GM23338 (cell line): ENCODE measurements at regions not wholly inside any gene's neighbourhood (a gene's known extent, or its start where the extent isn't known, plus 50 kb on each side); places are given as distances from the start of the nearest gene placed in this dataset.

ENCODE experiments used
- ATAC-seq: fragments of 200-7000 bp; cut with Tn5 transposase; 3 replicates; pipeline ENCODE4 v1.9.1; 2020
- DNase-seq: peaks from one replicate; pipeline ENCODE4 v3.0.0-alpha.2; 2015; ENCODE audit warnings: low spot score
- H2AFZ ChIP-seq: fragments of 200-600 bp; sonication (generic); 2 replicates; pipeline ENCODE4 v1.8.0; 2016; ENCODE audit warnings: antibody characterized with exemption, mild to moderate bottlenecking, moderate library complexity
- H3F3A ChIP-seq: fragments of 200-600 bp; sonication (generic); replicated peaks from 2 replicates; pipeline ENCODE4 v1.8.0; 2017; ENCODE audit warnings: antibody characterized with exemption, mixed run types, low read depth
- H3K27ac ChIP-seq: fragments of 200-600 bp; sonication (generic); 2 replicates; pipeline ENCODE4 v1.6.1; 2016; ENCODE audit warnings: low read depth
- H3K27me3 ChIP-seq: fragments of 200-600 bp; sonication (generic); 2 replicates; pipeline ENCODE4 v1.8.0; 2016; ENCODE audit warnings: mild to moderate bottlenecking, mixed run types, moderate library complexity; ENCODE audit not compliant: insufficient read depth
- H3K36me3 ChIP-seq: fragments of 200-600 bp; sonication (generic); 2 replicates; pipeline ENCODE4 v1.8.0; 2016; ENCODE audit warnings: mild to moderate bottlenecking; ENCODE audit not compliant: insufficient read depth
- H3K4me1 ChIP-seq: fragments of 200-600 bp; sonication (generic); 2 replicates; pipeline ENCODE4 v1.8.0; 2016; ENCODE audit warnings: mild to moderate bottlenecking, moderate library complexity; ENCODE audit not compliant: insufficient read depth
- H3K4me2 ChIP-seq: fragments of 200-600 bp; sonication (generic); 2 replicates; pipeline ENCODE4 v1.7.1; 2017; ENCODE audit warnings: mixed run types
- H3K4me3 ChIP-seq: fragments of 200-600 bp; sonication (generic); 2 replicates; pipeline ENCODE4 v1.6.1; 2016; ENCODE audit warnings: mixed run types
- H3K79me2 ChIP-seq: fragments of 200-600 bp; sonication (generic); replicated peaks from 2 replicates; pipeline ENCODE4 v1.8.0; 2017; ENCODE audit warnings: mild to moderate bottlenecking; ENCODE audit not compliant: insufficient read depth
- H3K9me2 ChIP-seq: fragments of 200-600 bp; sonication (generic); 2 replicates; pipeline ENCODE4 v1.8.0; 2017; ENCODE audit not compliant: insufficient read depth
- H4K20me1 ChIP-seq: fragments of 200-600 bp; sonication (generic); replicated peaks from 2 replicates; pipeline ENCODE4 v1.8.0; 2017; ENCODE audit warnings: mild to moderate bottlenecking; ENCODE audit not compliant: insufficient read depth
- H3K27ac Mint-ChIP-seq: 2 replicates; pipeline ENCODE4 v1.8.0; 2020; ENCODE audit warnings: inconsistent platforms, mild to moderate bottlenecking, moderate library complexity, mixed read lengths
- H3K27me3 Mint-ChIP-seq: 3 replicates; pipeline ENCODE4 v1.8.0; 2022; ENCODE audit warnings: low read depth, mild to moderate bottlenecking, moderate library complexity, mixed read lengths, inconsistent platforms; ENCODE audit not compliant: insufficient read depth, poor library complexity
- H3K36me3 Mint-ChIP-seq: 3 replicates; pipeline ENCODE4 v1.8.0; 2021; ENCODE audit warnings: low read depth, mild to moderate bottlenecking, inconsistent platforms, moderate library complexity, mixed read lengths
- H3K4me1 Mint-ChIP-seq: 3 replicates; pipeline ENCODE4 v1.8.0; 2020; ENCODE audit warnings: mild to moderate bottlenecking, inconsistent platforms, mixed read lengths
- H3K4me3 Mint-ChIP-seq: 3 replicates; pipeline ENCODE4 v1.8.0; 2021; ENCODE audit warnings: moderate library complexity, mild to moderate bottlenecking, inconsistent platforms, mixed read lengths
- H3K9me3 Mint-ChIP-seq: 3 replicates; pipeline ENCODE4 v1.8.0; 2020; ENCODE audit warnings: moderate library complexity, mild to moderate bottlenecking, inconsistent platforms, mixed read lengths
- CREB1 ChIP-seq: fragments of 250-450 bp; sonication (Bioruptor Pico); IDR thresholded peaks from 2 replicates; pipeline ENCODE4 v1.5.0; 2020; ENCODE audit warnings: low read depth, mild to moderate bottlenecking, moderate library complexity
- EZH2phosphoT487 ChIP-seq: fragments of 200-600 bp; sonication (generic); IDR thresholded peaks from one replicate; pipeline ENCODE4 v1.8.1; 2018; ENCODE audit warnings: antibody characterized with exemption; ENCODE audit not compliant: unreplicated experiment
- NANOG ChIP-seq: IDR thresholded peaks from 2 replicates; pipeline ENCODE4 v1.6.1; 2016; ENCODE audit warnings: antibody characterized with exemption, borderline replicate concordance
- POLR2AphosphoS5 ChIP-seq: IDR thresholded peaks from 2 replicates; pipeline ENCODE4 v1.6.1; 2016; ENCODE audit warnings: antibody characterized with exemption, low read depth
- STAT1 ChIP-seq: IDR thresholded peaks from one replicate; pipeline ENCODE4 v1.6.1; 2016; ENCODE audit warnings: antibody characterized with exemption; ENCODE audit not compliant: unreplicated experiment
- ZNF114 ChIP-seq: fragments of 250-450 bp; sonication (Bioruptor Pico); IDR thresholded peaks from 2 replicates; pipeline ENCODE4 v1.5.0; 2020; ENCODE audit warnings: mild to moderate bottlenecking, moderate library complexity
- TF ChIP-seq, protein P1 (sequence below), 2 experiments: fragments of 200-600 bp in 1 of 2; sonication (generic) in 1 of 2; conservative IDR thresholded peaks; 2 replicates each; pipeline versions ENCODE4 v1.5.1 to v1.6.1; 2016 to 2017; ENCODE audit warnings: antibody characterized with exemption in 2 of 2, low read depth in 2 of 2, mild to moderate bottlenecking in 2 of 2, moderate library complexity in 1 of 2

DNA sequence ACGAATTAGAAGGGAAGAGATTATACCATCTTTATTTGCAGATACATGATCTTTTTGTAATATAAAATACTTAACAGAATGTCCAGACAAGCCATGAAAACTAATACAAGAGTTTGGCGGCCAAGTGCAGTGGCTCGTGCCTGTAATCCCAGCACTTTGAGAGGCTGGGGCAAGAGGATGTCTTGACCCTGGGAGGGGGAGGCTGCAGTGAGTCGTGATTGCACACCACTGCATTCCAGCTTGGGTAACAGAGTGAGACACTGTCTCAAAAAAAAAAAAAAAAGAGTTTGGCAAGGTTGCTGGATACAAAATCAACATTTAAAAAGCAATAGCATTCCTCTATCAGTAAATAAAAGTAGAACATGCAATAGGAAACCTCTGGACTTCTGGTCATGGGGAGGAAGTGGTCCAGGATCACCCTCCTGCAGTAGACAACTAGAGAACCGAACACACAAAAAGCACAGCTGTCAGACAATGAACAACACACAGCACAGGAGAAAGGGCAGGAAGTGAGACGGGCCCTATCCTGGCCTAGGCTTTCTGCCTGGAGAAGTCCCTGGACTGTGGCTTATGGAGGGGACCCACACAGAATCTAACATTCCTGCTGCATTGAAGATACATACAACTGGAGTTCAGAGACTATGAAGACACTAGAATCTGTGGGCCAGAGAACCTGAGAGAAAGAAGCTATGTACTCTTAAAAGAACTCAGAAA lies 118.9 kb upstream of the ARL4C start (continued):
- TF ChIP-seq, protein P1, sequence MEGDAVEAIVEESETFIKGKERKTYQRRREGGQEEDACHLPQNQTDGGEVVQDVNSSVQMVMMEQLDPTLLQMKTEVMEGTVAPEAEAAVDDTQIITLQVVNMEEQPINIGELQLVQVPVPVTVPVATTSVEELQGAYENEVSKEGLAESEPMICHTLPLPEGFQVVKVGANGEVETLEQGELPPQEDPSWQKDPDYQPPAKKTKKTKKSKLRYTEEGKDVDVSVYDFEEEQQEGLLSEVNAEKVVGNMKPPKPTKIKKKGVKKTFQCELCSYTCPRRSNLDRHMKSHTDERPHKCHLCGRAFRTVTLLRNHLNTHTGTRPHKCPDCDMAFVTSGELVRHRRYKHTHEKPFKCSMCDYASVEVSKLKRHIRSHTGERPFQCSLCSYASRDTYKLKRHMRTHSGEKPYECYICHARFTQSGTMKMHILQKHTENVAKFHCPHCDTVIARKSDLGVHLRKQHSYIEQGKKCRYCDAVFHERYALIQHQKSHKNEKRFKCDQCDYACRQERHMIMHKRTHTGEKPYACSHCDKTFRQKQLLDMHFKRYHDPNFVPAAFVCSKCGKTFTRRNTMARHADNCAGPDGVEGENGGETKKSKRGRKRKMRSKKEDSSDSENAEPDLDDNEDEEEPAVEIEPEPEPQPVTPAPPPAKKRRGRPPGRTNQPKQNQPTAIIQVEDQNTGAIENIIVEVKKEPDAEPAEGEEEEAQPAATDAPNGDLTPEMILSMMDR (conservative IDR thresholded peaks at IDR 0.05; ENCODE audit: low read depth in 2 of 2) = no peak
- TF ChIP-seq CREB1 (CRISPR knock-in tag) = no peak
- no peak for TF ChIP-seq ZNF114 (CRISPR knock-in tag)
- no peak for TF ChIP-seq POLR2AphosphoS5
- TF ChIP-seq STAT1 = no peak

DNA sequence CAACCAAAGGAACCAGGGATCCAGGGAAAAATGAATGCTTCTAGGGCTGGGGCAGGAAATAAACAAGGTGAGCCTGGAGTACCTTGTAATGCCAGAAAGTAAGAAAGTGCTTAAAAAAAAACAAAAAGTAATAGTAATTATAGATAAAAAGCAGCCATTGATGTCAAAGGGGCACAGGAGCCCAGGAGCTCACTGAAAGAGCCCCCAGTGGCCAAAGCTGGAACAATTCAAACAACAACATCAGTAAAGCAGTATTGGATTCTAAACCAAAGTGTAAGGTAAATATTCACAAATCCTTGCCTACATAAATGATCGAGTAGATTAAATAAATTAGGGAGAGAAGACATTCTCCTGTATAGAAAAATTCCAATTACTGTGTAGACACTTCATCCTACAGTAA lies 114.3 kb upstream of the ARL4C start:
- ATAC-seq (peak; percentile 61), DNase-seq (peak; percentile 68)
- no peak overlapping the region for H3K4me2 ChIP-seq
- Mint-ChIP-seq H3K9me3 (peaks cover 8% of the 10 kb centered on the region; the same call in 2 of the 3 replicates), H3K27me3 (no peaks in the 10 kb centered on the region), H3K36me3 (peaks cover 6% of the 10 kb centered on the region; the same call in 1 of the 3 replicates), H3K27ac (no peak overlapping the region), H3K4me3 (no peak overlapping the region), H3K4me1 (no peaks in the 10 kb centered on the region)
- H2AFZ ChIP-seq = no peak overlapping the region
- no peaks in the 10 kb centered on the region for H3K36me3 ChIP-seq
- H3K4me1 ChIP-seq = no peaks in the 10 kb centered on the region
- no peaks in the 10 kb centered on the region for H3F3A ChIP-seq
- H3K27me3 ChIP-seq = no peaks in the 10 kb centered on the region
- H3K9me2 ChIP-seq = no peaks in the 10 kb centered on the region
- no peaks in the 10 kb centered on the region for H4K20me1 ChIP-seq
- no peaks in the 10 kb centered on the region for H3K79me2 ChIP-seq
- TF ChIP-seq ZNF114 (CRISPR knock-in tag) = no peak
- TF ChIP-seq, protein P1 (conservative IDR thresholded peaks at IDR 0.05; ENCODE audit: low read depth in 2 of 2) = peak; percentile 48 to 75
- no peak overlapping the region for H3K4me3 ChIP-seq
- H3K27ac ChIP-seq = no peak overlapping the region

DNA sequence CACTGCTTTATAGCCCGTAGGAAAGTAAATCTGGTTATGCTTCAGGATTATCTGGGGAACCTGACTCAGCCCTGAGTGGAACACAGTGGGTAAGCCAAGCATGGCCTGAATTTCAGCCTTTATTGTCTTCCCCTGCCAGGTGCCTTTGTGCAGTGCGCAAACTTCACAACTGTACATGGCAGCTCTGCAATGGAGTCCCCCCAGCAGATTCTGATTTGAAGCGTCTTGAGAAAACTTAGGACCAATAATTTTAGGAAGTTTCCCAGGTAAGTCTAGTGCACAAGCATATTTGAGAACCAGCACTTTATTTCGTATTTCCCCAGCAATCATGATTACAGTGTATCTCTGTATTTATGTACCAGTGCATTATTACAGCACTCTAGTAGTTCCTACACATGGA lies 112.1 kb upstream of the ARL4C start:
- no peaks in the 10 kb centered on the region for H3F3A ChIP-seq
- Mint-ChIP-seq H3K27me3 (no peaks in the 10 kb centered on the region), H3K9me3 (peaks cover 10% of the 10 kb centered on the region; the same call in 2 of the 3 replicates), H3K4me1 (peaks cover 7% of the 10 kb centered on the region), H3K27ac (no peak overlapping the region), H3K36me3 (peaks cover 6% of the 10 kb centered on the region; the same call in 1 of the 3 replicates), H3K4me3 (no peak overlapping the region)
- no peak overlapping the region for H3K27ac ChIP-seq
- no peaks in the 10 kb centered on the region for H3K4me1 ChIP-seq
- H3K36me3 ChIP-seq = no peaks in the 10 kb centered on the region
- H3K27me3 ChIP-seq = no peaks in the 10 kb centered on the region
- H3K4me3 ChIP-seq = no peak overlapping the region
- DNase-seq = no peak
- no peak for ATAC-seq
- H3K9me2 ChIP-seq = no peaks in the 10 kb centered on the region
- no peak overlapping the region for H3K4me2 ChIP-seq
- H4K20me1 ChIP-seq = no peaks in the 10 kb centered on the region
- H3K79me2 ChIP-seq = no peaks in the 10 kb centered on the region
- TF ChIP-seq, protein P1 (conservative IDR thresholded peaks at IDR 0.05; ENCODE audit: low read depth in 2 of 2) = no peak
- TF ChIP-seq EZH2phosphoT487 (no peak), STAT1 (no peak), NANOG (no peak)
- no peak overlapping the region for H2AFZ ChIP-seq
